KBM-7 (cell line): ENCODE measurements at regions not wholly inside any gene's neighbourhood (a gene's known extent, or its start where the extent isn't known, plus 50 kb on each side); places are given as distances from the start of the nearest gene placed in this dataset.

Source experiments
- DNase-seq: peaks from one replicate; pipeline ENCODE4 v3.0.0-alpha.2; 2015
- in situ Hi-C: fragments of 300-500 bp; cut with MboI; formaldehyde crosslinking; loops from 2 replicates; pipeline ENCODE4 v1.14.3; 2020; ENCODE audit warnings: low sequenced_read_pairs, low pct_unique_long_range_greater_than_20kb, mixed read lengths

GRCh38 chr11:134751031-134751585 lies 339.1 kb upstream of the B3GAT1 start:
- DNase-seq = no peak
- in situ Hi-C loops = no loop called here

- in situ Hi-C loops = no loop called here
- DNase-seq = no peak
These were observed 338.6 kb upstream of the B3GAT1 start for GRCh38 chr11:134750619-134751018.

GRCh38 chr11:134749040-134749839 lies 337.2 kb upstream of the B3GAT1 start:
- in situ Hi-C loops = no loop called here
- no peak for DNase-seq

- in situ Hi-C loops = no loop called here
- DNase-seq = no peak
These were observed 334.6 kb upstream of the B3GAT1 start for GRCh38 chr11:134746609-134747008.

GRCh38 chr11:134745456-134745855 lies 333.4 kb upstream of the B3GAT1 start:
- no peak for DNase-seq
- in situ Hi-C loops = no loop called here

GRCh38 chr11:134743820-134744195 lies 331.8 kb upstream of the B3GAT1 start:
- in situ Hi-C loops = no loop called here
- no peak for DNase-seq

GRCh38 chr11:134742956-134743819 lies 331.1 kb upstream of the B3GAT1 start:
- DNase-seq = no peak
- in situ Hi-C loops = no loop called here

- no peak for DNase-seq
- in situ Hi-C loops = no loop called here
These were observed 330.2 kb upstream of the B3GAT1 start for GRCh38 chr11:134742224-134742612.

- in situ Hi-C loops = no loop called here
- no peak for DNase-seq
These were observed 329.6 kb upstream of the B3GAT1 start for GRCh38 chr11:134741453-134742223.

GRCh38 chr11:134740590-134741261 lies 328.7 kb upstream of the B3GAT1 start:
- DNase-seq = no peak
- in situ Hi-C loops = no loop called here

- DNase-seq = no peak
- in situ Hi-C loops = no loop called here
These were observed 327.1 kb upstream of the B3GAT1 start for GRCh38 chr11:134739136-134739535.

GRCh38 chr11:134738581-134738980 lies 326.5 kb upstream of the B3GAT1 start:
- in situ Hi-C loops = no loop called here

GRCh38 chr11:134737563-134738510 lies 325.8 kb upstream of the B3GAT1 start:
- in situ Hi-C loops = no loop called here
- DNase-seq = no peak

More at GRCh38 chr11:134738581-134738980, 326.5 kb upstream of the B3GAT1 start:
- no peak for DNase-seq

- in situ Hi-C loops = no loop called here
- no peak for DNase-seq
These were observed 324.4 kb upstream of the B3GAT1 start for GRCh38 chr11:134736251-134736947.

- in situ Hi-C loops = no loop called here
- DNase-seq = no peak
These were observed 322.9 kb upstream of the B3GAT1 start for GRCh38 chr11:134734894-134735293.

GRCh38 chr11:134734141-134734845 lies 322.3 kb upstream of the B3GAT1 start:
- in situ Hi-C loops = no loop called here
- no peak for DNase-seq

- in situ Hi-C loops = no loop called here
- DNase-seq = no peak
These were observed 321.6 kb upstream of the B3GAT1 start for GRCh38 chr11:134733646-134734045.
